ENCODE measurements at regions not wholly inside any gene's neighbourhood (a gene's known extent, or its start where the extent isn't known, plus 50 kb on each side); places are given as distances from the start of the nearest gene placed in this dataset.

- no peak for DNase-seq (ENCODE audit: low spot score)
These were observed 299.9 kb upstream of the PLXNA2 start for GRCh38 chr1:208544053-208544452.

GRCh38 chr1:208544794-208545193 is 300.6 kb upstream of the PLXNA2 start:
- DNase-seq (ENCODE audit: low spot score): no peak

DNA sequence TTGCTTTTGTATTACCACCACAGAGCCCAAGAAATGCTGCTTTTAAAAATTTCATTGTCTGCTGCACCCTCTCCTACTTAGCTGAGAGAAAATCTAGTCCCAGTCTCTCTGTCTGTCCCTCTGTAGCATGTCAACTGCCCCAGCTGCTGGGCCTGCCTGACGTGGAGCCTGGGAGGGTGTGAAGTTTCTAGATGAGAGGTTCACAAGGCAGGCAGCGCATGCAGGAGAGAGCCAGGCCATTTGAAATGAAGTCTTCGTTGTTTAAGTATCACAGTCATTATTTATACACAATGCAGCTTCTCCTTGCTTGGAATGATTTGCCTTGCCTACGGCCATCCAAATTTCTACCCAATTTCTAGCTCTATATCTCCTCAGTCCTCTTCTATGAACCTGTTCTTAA is 306.8 kb upstream of the PLXNA2 start:
- no peak for DNase-seq (ENCODE audit: low spot score)

- no peak for DNase-seq (ENCODE audit: low spot score)
These were observed 307.6 kb upstream of the PLXNA2 start for GRCh38 chr1:208551633-208552320.

GRCh38 chr1:208552928-208553327 is 308.7 kb upstream of the PLXNA2 start:
- DNase-seq (ENCODE audit: low spot score): no peak

GRCh38 chr1:208556461-208556860 is 312.3 kb upstream of the PLXNA2 start:
- DNase-seq (ENCODE audit: low spot score): no peak

- DNase-seq (ENCODE audit: low spot score): no peak
These were observed 313.0 kb upstream of the PLXNA2 start for GRCh38 chr1:208557046-208557722.

DNA sequence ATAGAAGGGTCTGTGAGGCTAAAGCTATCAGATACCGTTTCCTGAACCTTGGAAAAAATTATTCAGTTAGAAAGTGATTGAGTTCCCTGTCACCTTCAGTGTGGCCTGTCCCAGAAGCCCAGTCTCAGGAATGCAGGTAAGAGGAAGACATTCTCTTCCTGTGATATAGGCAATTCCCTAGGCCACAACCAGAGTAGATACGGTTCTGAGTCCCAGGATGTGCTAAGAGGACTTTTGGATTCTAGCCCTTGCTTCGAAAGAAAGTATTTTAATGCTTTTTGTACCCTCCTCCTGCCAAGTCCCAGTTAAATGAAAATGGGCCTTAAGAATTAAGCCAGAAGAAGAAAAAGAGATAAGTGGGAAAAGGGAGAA is 313.5 kb upstream of the PLXNA2 start:
- DNase-seq (ENCODE audit: low spot score): no peak

DNA sequence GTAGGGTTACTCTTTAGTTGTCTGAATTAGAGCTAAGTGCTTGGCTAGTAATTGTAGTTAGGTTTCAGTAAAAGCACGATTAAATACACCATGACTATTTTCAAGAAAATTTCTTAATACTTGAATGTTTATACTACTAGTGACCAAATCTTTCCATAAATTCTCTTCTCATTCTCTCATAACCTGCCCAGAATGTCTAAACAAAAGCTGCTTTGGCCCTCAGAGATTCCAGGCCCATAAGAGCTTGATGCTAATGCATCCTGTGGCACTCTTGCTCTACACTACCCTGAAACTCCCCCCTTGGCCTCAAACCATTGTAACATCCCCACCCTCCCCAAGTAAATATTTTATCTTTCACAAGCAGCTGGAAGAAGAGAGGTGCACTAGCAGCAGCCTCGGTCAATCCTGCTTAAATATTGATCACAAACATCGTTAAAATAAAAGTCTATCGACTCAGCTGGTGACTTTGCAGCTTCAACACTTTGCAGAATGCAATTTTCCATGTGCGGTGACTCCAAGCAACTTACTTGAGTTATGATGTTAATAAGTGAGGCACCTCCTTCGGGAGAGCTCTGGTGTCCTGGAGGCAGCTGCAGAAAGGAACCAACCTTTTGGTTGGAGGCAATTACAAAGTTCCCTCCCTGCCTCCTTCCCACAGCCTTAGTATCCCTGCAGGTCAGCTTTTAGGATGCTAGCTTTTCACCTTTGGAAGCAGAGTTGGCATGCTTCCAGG is 315.6 kb upstream of the PLXNA2 start:
- DNase-seq (ENCODE audit: low spot score): no peak

GRCh38 chr1:208562151-208562960 is 318.2 kb upstream of the PLXNA2 start:
- DNase-seq (ENCODE audit: low spot score): no peak

DNA sequence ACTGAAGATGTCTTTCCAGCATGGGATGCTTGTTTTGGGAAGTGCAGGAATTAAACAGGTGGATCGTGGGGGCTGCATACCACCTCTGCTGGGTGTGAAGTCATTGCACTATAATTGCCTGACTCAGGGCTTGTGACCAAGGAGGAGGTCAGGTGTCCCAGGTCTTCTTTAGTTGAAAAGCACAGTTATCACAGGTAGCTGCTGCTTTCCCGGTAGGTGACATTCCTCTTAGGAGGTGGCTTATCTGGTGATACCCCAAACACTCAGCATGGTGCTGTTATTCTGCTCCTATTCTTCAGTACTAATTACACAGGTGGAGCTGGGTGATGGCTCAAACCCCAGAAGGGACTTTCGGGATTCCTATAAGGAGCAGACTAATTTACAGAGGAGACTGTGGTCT is 320.3 kb upstream of the PLXNA2 start:
- DNase-seq (ENCODE audit: low spot score): no peak

GRCh38 chr1:208565756-208566440 is 321.7 kb upstream of the PLXNA2 start:
- no peak for DNase-seq (ENCODE audit: low spot score)

DNA sequence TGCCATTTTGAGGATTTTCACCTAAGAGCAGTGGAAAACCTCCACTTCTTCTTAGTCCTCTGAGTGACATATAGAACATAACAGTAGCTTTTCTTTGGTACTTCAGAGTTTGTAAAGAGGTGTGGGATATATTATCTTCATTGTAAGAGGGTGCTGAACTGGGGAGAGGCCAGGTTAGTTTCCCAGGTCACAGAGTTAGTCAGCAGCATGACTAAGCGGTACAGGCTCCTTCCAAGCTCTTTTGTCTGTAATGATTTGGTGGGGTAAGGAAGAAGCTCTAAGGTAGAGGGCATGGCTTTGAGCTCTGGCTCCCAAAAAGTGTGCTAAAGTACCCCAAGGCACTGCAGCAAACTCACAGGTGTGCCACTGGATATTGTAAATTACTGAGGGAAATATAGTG is 325.0 kb upstream of the PLXNA2 start:
- no peak for DNase-seq (ENCODE audit: low spot score)

- no peak for DNase-seq (ENCODE audit: low spot score)
These were observed 326.2 kb upstream of the PLXNA2 start for GRCh38 chr1:208570362-208570761.

DNA sequence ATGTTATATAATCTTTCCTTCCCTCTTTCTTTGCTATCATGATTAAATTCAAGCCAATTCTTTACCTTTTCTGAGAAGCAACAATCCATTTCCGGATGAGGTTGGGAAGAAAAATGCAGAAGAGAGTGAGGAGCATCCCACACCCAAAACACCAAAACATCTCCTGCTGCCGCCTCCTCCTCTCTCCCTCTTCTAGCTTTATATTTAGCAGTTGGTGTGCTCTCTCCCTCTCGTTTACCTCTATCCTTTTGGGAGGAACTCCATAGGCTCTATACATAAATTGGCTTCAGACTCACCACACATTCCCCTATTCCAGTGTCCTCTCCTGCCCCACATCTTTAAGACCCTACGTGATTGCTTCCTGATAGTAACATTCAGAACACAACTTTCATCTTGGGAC is 332.2 kb upstream of the PLXNA2 start:
- DNase-seq (ENCODE audit: low spot score): no peak

- no peak for DNase-seq (ENCODE audit: low spot score)
These were observed 333.3 kb upstream of the PLXNA2 start for GRCh38 chr1:208577381-208577905.

DNA sequence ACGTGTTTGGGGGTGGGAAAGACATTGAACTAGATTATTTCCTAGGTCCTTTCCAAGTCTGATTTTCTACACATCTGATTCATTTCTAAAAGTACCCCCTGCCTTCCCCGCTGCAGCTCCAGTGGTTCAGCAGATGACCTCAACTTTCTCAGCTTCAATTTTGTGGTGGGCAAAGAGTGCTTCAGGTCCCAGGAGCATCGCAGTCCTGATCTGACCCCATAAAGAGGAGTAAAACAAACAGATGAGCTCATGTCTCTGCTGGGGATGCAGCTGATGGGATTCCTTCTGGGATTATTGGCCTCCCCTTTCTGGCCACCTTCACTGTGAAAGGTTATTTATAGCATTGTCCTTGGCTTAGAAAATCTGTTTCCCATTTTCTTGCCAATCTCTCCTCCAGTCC is 337.0 kb upstream of the PLXNA2 start:
- no peak for DNase-seq (ENCODE audit: low spot score)

DNA sequence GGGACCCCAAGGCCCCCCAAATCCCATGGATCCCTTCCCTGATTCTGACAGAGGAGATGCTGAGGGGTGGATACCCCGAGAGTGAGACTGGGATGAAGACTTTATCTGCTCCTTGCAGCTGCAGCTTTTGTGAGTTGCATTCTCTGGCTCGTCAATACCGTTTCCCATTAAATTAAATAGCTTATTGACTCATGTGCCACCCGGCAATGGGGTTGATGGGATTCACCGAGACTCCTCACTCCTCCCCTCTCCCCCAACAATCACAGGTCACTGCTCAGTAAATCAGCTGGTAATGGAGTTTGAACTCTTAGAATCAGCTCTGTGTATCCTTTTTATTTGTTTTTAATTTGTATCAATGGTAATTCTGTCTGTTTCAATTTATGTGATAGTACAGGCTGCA is 337.5 kb upstream of the PLXNA2 start:
- DNase-seq (ENCODE audit: low spot score): no peak

- no peak for DNase-seq (ENCODE audit: low spot score)
These were observed 340.1 kb upstream of the PLXNA2 start for GRCh38 chr1:208584167-208584755.

- no peak for DNase-seq (ENCODE audit: low spot score)
These were observed 342.9 kb upstream of the PLXNA2 start for GRCh38 chr1:208587110-208587509.

DNA sequence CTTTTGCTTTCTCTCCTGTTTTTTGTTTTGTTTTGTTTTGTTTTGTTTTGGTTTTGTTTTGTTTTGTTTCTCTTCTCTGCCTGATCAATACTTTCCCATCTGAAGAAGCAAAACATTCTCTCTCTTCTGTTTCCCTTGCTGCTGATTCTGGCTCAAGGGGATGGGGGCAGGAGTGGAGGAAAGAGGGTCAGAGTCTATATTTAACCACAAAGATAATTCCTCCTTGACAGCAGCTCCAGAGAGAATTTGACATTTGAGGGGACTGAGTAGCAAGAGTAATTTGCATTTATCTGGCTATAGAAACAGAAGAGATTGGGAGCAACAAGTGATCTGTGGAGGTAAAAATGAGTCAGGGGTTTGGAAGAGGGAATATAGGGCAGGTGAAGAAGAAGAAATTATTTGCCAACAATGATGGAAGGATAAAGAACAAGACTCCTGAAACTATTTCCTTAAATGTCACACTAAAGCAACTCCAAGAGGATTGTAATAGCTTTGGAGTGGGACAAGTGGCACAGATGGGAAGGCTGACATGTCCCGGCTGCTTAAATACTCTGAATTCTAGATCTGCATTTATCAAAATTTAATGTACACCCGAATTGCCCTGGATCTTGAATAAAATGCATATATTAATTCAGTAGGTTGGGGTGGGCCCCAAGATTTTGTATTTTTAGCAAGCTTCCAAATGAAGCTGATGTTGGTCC is 349.3 kb upstream of the PLXNA2 start:
- no peak for DNase-seq (ENCODE audit: low spot score)

All from COLO829 (cell line).